Hindlimb muscle (tissue), 1 donor: ENCODE measurements at regions not wholly inside any gene's neighbourhood (a gene's known extent, or its start where the extent isn't known, plus 50 kb on each side); places are given as distances from the start of the nearest gene placed in this dataset.
A peak's percentile ranks its signal among the peaks of the same experiment; 100 is the strongest.

Source experiments
- DNase-seq: peaks from one replicate; pipeline ENCODE4 v3.0.0-alpha.2; 2013

DNA sequence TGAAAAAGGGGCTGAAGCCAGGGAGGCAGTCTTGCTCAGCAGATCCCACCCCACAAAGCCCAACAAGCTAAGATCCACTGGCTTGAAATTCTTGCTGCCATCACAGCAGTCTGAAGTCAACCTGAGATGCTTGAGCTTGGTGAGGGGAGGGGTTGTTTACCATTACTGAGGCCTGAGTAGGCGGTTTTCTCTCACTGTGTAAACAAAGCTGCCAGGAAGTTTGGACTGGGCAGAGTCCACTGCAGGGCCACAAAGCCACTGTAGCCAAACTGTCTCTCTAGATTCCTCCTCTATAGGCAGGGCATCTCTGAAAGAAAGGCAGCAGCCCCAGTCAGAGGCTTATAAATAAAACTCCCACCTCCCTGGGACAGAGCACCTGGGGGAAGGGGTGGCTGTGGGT is 746.1 kb upstream of the LRRC4C start:
- no peak for DNase-seq

DNA sequence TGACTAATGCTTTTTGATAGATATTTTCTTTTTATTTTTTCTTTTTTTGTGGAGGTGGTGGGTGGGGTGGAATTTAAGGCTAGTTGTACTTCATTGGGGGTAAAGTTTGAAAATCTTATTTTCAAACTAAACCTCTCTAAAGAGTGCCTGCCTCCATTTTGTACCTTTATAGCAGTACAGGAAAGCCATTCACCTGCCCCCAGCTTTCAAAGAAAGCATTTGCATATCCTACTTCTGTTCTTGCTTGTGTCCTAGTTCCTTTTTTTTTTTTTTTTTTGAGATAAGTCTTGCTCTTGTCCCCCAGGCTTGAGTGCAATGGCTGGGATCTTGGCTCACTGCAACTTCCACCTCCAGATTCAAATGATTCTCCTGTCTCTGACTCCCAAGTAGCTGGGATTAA is 766.2 kb upstream of the LRRC4C start:
- DNase-seq = no peak

DNA sequence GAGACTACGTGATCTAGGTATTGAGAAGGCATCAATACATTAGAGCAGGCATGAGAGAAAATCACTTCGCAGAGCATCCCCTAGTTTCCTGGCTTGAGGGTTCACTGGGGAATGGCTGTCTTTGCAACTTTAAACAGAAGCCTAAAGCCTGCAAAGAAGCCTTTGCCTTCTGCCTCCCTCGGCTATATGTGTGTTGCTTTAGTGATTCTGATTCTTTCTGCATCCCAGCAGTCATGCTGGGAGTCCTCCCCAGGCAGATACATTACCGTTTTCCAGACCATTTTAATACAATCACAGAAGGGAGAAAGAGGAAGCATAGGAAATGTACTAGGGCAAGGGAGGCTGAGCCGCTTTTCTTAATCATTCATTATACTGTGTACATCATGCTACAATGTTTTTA is 773.2 kb upstream of the LRRC4C start:
- DNase-seq = no peak

DNA sequence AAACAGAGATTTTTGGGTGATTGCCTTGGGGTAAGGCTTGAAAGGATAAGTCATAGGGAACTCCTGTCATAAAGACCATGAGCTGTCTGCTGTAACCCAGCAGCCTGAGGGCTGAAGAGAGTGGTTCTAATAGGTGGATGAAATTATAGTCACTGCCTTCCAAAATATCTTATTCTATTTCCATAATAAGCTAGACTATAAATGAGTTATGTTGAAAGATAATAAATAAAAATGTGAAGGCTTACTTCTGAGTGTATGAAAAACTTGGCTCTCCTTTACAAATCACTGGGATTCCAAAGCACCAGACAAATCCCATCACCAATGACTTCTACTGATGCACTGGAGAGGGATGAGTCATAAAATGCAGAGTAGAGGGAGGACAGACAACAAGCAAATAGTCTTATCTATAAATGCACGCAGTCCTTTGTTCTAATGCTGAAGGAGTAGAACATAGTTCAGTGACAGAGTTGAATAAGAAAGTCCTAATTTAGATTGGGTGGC is 775.0 kb upstream of the LRRC4C start:
- no peak for DNase-seq

DNA sequence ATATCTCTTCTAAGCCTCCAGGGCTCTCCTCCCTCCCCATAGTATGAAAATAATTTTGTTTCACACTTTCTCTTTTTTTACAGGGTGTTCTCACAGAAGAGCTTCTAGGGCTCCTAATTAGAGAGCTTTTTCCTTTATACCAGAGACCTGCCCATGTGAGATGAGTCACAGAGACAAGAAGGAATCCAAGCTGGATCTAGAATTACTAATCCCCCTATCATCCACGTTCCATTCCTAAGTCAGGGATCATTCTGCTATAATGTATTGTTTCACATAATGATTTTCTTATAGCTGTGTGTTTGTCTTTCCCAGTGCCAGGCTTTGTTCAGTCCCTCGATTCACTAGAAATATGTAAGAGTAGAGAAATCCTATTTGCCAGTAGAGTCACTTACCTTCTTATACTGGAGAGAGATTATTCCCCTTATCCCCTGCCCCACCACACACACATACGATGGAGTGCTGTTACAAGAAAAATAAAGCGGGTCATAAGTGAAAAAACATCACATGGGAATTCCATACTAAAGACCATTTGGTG is 778.3 kb upstream of the LRRC4C start:
- no peak for DNase-seq

DNA sequence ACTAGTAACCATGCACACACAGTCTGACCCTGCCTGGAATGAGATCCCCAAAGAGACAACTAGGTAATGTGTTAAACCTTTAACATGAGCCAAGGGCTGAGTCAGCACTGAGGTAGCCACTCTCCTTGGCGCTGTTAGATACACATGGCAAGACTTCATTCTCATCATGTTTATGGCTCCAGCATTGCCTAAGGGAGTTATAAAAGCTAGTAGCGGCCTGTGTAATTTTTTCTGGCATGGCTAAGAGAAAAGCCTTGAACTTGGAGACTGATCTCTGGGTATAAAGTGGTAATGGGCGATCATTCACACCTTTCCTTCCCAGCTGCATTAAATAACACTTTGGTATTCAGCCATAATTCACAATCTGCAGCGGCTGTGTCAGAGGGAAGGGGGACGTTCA is 779.7 kb upstream of the LRRC4C start:
- peak; percentile 57 for DNase-seq

DNA sequence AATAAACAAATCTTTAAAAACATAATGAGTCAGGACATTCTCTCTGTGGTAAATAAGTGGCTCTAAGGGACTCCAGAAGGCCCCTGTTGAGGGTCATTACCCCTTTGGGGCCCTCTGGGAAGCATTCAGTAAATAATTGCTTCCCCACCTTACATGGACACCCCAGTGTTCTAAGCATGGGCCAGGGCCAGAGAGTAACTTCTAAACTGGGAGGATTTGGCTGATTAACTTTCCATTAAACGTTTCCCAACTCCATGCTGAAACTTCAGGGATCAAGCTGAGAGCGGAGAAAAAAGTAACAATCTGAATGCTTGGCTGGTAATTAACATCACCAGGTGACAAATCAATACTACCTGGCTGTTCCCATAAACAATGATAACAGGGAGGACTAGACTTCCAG is 783.9 kb upstream of the LRRC4C start:
- no peak for DNase-seq

DNA sequence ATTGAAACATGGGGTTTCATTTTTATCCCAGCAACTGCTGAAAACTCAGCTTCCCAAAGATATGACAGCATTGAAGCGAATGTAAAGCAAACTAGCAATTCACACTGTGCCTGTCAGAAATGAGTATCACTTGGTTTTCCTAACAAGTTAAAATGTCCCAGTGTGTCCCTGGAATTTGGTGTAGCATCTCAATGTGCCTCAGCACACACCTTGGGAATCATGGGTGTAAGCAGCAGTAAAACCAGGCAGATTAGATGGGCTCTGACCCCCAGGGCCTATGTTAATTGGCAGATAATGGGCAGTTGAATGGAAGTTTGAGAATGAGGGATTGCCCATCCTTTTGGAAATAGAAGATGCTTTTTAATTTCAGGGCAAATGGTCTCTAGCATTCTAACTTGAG is 784.9 kb upstream of the LRRC4C start:
- no peak for DNase-seq

DNA sequence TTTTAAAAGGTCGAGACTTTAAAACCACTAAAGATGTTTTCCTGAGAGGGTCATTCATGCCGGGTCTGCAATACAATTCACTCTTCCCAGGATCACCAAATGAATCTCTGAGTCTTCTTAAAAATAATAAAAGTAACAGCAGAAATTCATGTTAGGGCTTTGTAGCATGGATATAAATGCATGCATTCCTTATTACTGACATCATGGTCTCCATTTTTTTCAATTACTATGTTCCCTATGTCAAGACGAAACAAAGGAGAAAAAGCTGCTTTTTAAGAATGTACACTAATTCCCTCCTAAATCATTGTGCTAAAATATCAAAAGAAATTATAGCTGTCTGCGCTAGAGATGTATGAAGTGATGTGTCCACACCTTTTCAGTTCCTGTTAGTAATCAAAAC is 789.9 kb upstream of the LRRC4C start:
- DNase-seq = no peak

DNA sequence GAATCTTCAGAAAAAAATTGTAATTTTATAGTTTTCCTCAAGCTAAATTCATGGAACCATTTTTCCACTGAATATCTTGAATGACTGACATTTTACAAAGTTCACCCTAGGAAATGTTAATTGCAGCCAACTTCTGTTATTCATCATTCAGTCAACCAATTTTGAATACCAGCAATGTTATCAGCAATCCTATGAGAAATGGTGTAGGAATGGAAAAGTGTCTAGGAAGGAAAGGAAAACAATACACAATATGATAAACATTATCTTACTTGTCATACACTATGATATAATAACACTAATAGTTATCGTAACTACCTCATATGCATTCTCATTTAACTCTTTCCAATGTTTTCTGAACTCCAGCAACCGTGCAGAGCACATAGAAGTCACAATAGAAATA is 790.5 kb upstream of the LRRC4C start:
- no peak for DNase-seq

DNA sequence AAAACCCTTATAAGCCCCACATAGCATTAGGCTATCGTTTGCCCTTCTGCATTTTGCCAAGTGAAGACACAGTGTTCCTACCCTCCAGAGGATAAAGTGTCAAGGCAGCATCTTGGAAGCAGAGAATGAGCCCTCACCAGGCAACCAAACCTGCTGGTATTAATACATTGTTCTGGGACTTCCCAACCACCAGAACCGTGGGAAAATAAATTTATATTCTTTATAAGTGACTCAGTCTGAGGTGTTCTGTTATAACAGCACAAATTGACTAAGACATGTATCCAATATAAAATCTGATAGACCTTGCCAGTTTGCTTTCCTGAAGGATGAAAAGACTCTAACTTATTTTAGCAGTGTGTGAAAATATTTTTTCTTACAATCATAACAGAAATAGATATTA is 792.5 kb upstream of the LRRC4C start:
- DNase-seq = no peak

DNA sequence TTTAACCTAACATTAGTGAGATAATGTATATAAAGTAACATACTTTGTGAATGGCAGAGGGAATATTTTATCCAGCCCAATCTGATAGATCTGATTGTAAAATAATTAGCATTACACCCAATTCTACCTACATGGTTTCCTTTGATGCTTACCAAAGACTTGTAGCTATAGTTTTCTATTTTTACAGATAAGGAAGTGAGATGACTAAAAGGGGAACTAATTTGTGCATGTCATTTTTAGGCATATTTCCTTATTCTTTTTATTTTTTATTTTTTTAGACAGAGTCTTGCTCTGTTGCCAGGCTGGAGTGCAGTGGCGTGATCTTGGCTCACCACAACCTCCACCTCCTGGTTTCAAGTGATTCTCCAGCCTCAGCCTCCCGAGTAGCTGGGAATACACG is 793.7 kb upstream of the LRRC4C start:
- no peak for DNase-seq

DNA sequence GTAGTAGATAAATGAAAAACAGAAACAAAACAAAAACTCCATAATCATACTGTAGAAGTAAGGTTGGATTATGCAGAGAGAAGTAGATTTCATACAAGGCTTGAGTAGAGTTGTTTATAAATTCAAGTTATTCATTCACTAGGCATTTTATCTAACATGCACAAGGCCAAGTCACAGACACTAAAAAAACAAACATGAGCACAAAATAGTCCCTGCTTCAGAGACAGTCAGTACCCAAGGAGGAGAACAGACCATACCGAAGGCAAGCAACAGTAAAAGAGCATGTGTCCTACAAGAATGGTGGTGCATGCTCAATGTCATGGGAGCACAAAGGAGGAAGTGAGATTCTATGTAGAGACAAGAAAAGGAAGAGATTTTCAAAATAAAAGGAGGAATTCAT is 796.5 kb upstream of the LRRC4C start:
- no peak for DNase-seq

DNA sequence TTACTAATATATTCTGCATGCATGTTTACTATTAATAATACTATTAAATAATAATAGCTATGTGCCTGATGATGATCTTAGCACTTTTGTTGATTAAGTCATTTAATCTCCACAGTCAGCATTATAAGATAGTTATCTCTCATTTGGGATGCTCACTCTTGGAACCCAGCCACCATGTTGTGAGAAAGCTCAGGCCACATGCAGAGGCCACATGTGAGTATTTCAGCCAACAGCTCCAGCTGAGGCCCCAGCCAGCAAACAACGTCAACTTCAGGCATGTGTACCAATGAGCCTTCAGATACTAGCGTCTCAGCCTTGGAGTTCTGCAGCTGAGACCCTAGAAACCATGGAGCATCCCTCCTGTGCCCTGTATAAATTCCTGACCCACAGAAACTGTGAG is 798.1 kb upstream of the LRRC4C start:
- no peak for DNase-seq

DNA sequence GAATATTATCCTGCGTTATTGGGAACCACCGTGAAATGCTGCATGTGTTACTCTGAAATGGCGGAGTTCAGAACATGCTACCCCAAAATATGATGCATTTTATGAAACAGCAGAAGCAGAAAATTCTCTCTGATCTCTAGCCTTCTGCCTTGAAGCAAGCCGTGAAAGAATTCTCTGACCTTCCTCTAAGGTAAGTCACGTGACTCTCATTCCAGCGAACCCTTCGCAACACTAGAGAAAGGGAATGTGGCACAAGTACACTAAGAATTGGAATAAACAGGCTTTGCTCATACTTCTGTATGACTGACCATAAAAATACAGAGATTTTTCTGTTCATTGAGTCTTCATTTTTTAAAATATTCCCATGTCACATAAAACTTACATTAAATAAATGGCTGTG is 805.6 kb upstream of the LRRC4C start:
- DNase-seq = no peak

DNA sequence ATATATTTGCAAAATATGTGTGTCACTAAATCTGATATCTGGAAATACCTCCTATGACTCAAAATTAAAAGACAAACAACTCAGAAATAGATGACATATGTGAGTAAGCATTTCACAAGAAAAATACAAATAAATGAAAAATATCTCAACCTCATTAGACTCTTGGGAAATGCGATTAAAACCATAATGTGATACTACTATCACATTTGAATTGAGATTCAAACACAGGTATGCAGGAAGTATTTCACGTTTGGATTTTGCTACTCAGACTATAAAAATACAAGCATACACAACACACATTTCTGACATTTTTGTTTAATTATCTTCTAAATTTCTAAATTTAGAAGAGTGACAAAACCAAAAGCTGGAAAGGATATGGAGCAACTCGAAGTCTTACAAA is 811.9 kb upstream of the LRRC4C start:
- no peak for DNase-seq

DNA sequence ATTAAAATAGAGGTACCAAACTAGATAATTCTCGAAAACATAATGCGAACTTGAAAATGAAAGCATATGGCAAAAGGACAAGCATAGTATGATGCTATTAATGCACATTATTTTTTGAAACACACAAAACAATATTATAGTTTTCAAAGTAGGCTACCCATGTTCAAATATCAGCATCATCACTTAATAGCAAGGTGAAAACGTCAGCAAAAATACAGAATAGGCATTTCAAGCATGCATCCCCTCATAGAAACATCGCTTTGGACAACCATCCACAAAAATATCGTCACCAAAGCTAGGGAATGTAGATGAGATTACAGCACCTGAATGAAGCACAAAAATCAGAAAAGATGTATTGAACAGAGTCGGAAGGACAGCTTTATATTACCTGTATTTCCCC is 814.5 kb upstream of the LRRC4C start:
- no peak for DNase-seq

DNA sequence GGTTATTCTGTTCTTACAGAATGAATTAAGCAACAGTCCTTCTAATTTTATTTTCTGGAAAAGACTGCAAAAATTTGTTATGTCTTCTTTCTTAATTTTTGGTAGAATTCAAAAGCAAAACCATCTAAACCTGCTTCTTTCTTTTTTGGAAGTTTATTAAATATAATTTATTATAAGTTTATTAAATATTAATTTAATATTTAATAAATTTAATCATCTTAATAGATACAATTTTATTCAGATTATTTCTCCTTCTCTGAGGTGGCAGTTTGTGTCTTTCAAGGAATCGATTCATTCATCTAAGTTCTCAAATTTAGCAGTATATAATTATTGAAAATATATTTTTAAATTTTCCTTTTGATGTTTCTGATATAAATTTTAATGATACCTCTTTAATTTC is 837.5 kb upstream of the LRRC4C start:
- DNase-seq = no peak

DNA sequence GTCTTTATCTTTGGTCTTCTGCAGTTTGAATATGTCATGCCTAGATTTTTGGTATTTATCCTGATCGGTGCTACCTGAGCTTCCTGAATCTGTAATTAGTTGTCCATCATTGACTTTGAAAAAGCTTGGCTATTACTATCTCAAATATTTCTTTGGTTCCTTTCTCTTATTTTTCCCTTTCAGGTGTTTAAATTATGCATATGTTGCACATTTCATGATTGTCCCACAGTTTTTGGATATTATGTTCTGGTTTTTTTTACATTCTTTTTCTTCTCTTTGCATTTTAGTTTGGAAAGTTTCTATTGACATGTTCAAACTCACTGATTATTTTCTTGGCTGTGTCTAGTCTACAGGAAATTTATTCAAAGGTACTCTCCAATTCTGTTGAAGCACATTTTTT is 840.3 kb upstream of the LRRC4C start:
- no peak for DNase-seq

DNA sequence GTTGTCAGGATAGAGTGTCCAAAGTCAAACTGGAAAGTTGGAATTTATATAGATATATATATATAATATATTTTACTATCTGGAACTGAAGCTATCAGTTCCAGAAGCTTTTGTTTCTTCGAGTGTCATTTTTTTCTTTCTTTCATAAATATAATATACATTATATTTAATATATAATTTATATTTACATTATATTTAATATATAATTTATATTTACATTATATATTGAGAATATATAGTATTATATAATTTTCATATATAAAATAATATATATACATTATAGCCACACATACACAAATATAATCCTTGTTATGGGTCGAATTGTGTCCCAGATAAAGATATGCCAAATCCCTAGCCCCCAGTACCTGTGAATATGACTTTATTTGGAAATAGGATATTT is 842.3 kb upstream of the LRRC4C start:
- no peak for DNase-seq

DNA sequence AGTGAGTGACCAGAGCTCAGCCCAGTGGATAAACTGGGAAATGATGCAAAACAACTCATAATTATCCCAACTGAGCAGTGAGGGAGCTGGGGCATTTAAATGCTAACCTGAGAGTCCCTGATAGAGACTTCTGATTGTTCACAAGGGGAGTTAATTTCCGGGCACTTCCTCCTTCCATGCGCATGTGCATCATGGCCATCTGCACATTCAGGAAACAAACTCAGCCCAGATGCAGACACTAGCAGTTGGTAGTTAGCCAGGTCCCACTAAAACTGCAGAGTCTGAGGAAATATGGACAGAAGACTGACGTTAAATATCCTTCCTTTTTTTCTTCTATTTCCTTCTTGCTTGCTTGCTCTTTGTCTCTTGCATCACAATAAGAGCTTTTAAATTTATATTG is 852.1 kb upstream of the LRRC4C start:
- DNase-seq = peak; percentile 42

DNA sequence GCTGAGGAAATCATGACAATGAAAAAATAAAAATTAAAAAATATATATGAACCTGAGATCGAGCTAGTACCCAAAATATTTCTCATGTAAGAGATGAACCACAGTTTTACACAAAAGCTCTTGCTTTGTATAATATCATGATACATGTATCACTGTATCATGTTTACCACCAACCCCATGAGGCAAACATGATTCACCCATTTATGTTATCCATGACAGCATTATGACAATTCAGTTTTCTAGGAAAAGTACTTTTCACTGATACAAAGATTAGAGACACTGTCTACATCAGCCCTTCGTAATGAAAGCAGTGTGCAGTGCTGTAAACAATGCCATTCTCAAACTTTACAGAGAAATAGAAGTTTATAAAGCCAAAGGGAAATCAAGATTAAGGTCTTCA is 852.5 kb upstream of the LRRC4C start:
- DNase-seq = no peak

DNA sequence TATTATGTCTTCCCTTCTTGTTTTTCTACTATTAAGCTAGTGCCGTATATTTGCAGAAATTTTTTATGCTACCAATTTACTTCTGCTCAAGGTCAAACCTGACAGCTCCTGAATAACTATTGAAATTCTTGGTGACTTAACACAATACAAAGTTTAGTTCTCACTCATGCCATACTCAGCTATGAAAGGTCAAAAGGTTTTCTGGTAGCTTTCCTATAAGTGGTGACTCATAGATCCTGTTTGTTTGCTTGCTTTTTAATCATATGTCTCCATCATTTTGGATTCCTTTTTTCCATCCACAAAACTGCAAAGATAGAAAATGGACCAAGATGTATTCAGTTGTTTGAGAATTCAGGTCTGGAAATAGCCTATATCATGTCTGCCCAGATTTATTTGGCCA is 855.8 kb upstream of the LRRC4C start:
- no peak for DNase-seq

DNA sequence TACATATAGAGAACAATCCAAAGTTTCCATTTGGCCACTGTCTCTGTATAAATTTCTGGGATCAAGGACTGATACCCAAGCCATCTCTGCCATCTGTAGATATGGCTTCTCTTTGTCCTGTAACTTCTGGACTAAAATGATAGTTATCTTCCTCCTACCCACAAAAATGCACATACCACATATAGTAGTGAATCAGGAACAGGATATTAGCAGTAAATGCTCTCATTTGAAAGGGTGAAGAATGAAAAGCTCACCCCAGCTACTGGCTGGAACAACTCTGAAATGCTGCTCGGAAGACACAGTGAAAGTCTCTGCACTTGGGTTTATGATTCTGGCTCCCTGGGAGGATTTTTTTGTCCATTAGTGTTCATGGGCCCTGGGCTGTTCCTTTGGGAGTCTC is 856.4 kb upstream of the LRRC4C start:
- DNase-seq = no peak

DNA sequence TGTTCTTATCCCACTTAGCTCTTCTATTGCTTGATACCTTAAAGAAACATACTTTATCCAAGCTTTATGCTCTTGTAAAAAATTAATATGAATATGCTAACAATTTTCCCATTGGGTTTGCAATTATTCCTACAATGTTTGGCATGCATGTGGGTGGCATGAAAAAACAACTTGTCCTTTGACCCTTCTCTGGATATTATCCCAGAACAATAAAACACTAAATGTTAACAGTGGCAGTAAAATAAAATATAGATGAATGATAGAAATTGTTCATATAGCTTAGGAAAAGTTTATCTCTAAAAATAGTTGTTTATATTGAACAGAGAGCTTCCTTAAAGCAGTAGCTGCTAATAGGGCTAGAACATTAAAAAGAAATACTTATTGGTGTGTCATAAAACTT is 860.5 kb upstream of the LRRC4C start:
- no peak for DNase-seq
